HG03342 (cell line): ENCODE measurements at regions not wholly inside any gene's neighbourhood (a gene's known extent, or its start where the extent isn't known, plus 50 kb on each side); places are given as distances from the start of the nearest gene placed in this dataset.
"Not testable (repeated sequence)": the region's sequence is repeated elsewhere in the genome, so short reads cannot be mapped to it uniquely, and the experiment has no call there.

ENCODE experiments used
- ATAC-seq: cut with Tn5 transposase; IDR thresholded peaks from one replicate; pipeline ENCODE4 v1.9.1; 2021; ENCODE audit warnings: mild to moderate bottlenecking, moderate library complexity; ENCODE audit not compliant: unreplicated experiment

- no peak for ATAC-seq
These were observed 50.9 kb upstream of the NXT1 start for GRCh38 chr20:23299673-23300050.

GRCh38 chr20:23298926-23299672 lies 51.5 kb upstream of the NXT1 start:
- ATAC-seq = no peak

GRCh38 chr20:23298155-23298554 lies 52.4 kb upstream of the NXT1 start:
- ATAC-seq = no peak

- ATAC-seq = no peak
These were observed 53.5 kb upstream of the NXT1 start for GRCh38 chr20:23296841-23297701.

- ATAC-seq = no peak
These were observed 54.7 kb upstream of the NXT1 start for GRCh38 chr20:23295934-23296333.

- no peak for ATAC-seq
These were observed 55.9 kb upstream of the NXT1 start for GRCh38 chr20:23294671-23295070.

GRCh38 chr20:23294166-23294565 lies 56.4 kb upstream of the NXT1 start:
- no peak for ATAC-seq

GRCh38 chr20:23293689-23294088 lies 56.9 kb upstream of the NXT1 start:
- ATAC-seq = no peak

- ATAC-seq = not testable (repeated sequence)
These were observed 58.3 kb upstream of the NXT1 start for GRCh38 chr20:23292311-23292710.

GRCh38 chr20:23291575-23292240 lies 58.9 kb upstream of the NXT1 start:
- ATAC-seq = no peak

- ATAC-seq = no peak
These were observed 59.6 kb upstream of the NXT1 start for GRCh38 chr20:23290761-23291574.

GRCh38 chr20:23289724-23290395 lies 60.7 kb upstream of the NXT1 start:
- ATAC-seq = no peak

- no peak for ATAC-seq
These were observed 61.3 kb upstream of the NXT1 start for GRCh38 chr20:23289249-23289648.

GRCh38 chr20:23287354-23288190 lies 63.0 kb upstream of the NXT1 start:
- no peak for ATAC-seq

- no peak for ATAC-seq
These were observed 64.2 kb upstream of the NXT1 start for GRCh38 chr20:23286346-23286745.

- no peak for ATAC-seq
These were observed 65.1 kb upstream of the NXT1 start for GRCh38 chr20:23285536-23285935.

- no peak for ATAC-seq
These were observed 66.6 kb upstream of the NXT1 start for GRCh38 chr20:23284009-23284408.

- no peak for ATAC-seq
These were observed 67.3 kb upstream of the NXT1 start for GRCh38 chr20:23283096-23283850.

GRCh38 chr20:23282546-23282945 lies 68.0 kb upstream of the NXT1 start:
- ATAC-seq = no peak
